HL-60/S4 treated with phorbol 12-myristate 13-acetate at 8.2 ng/mL for 4 days and 3 days (cell line): ENCODE measurements at regions not wholly inside any gene's neighbourhood (a gene's known extent, or its start where the extent isn't known, plus 50 kb on each side); places are given as distances from the start of the nearest gene placed in this dataset.

Experiments used
- in situ Hi-C: fragments of 300-500 bp; cut with MboI; formaldehyde crosslinking; loops from 2 replicates; pipeline ENCODE4 v1.15.0; 2022; ENCODE audit warnings: low sequenced_read_pairs

- in situ Hi-C loops: loop anchor here (25.0 kb wide), 1 partner anchor 294 kb away; the partner anchor contains the start of gene ZFP36L2
Measured at GRCh38 chr2:42942990-42943493, 150.7 kb upstream of the HAAO start.

- in situ Hi-C loops: loop anchor here (25.0 kb wide), 1 partner anchor 295 kb away; the partner anchor contains the start of gene ZFP36L2
Measured at GRCh38 chr2:42942214-42942989, 150.0 kb upstream of the HAAO start.

GRCh38 chr2:42941633-42942176, 149.3 kb upstream of the HAAO start:
- in situ Hi-C loops: loop anchor here (25.0 kb wide), 1 partner anchor 296 kb away; the partner anchor contains the start of gene ZFP36L2

GRCh38 chr2:42939411-42940206, 147.2 kb upstream of the HAAO start:
- in situ Hi-C loops: loop anchor here (25.0 kb wide), 1 partner anchor 298 kb away; the partner anchor contains the start of gene ZFP36L2

GRCh38 chr2:42938671-42939370, 146.4 kb upstream of the HAAO start:
- in situ Hi-C loops: loop anchor here (25.0 kb wide), 1 partner anchor 298 kb away; the partner anchor contains the start of gene ZFP36L2

GRCh38 chr2:42937171-42937875, 144.9 kb upstream of the HAAO start:
- in situ Hi-C loops: loop anchor here (25.0 kb wide), 1 partner anchor 300 kb away; the partner anchor contains the start of gene ZFP36L2

- in situ Hi-C loops: loop anchor here (25.0 kb wide), 1 partner anchor 301 kb away; the partner anchor contains the start of gene ZFP36L2
Measured at GRCh38 chr2:42935692-42936671, 143.6 kb upstream of the HAAO start.

GRCh38 chr2:42934580-42935186, 142.3 kb upstream of the HAAO start:
- in situ Hi-C loops: loop anchor here (25.0 kb wide), 1 partner anchor 303 kb away; the partner anchor contains the start of gene ZFP36L2

GRCh38 chr2:42933824-42934254, 141.5 kb upstream of the HAAO start:
- in situ Hi-C loops: loop anchor here (25.0 kb wide), 1 partner anchor 303 kb away; the partner anchor contains the start of gene ZFP36L2

GRCh38 chr2:42932271-42933151, 140.1 kb upstream of the HAAO start:
- in situ Hi-C loops: loop anchor here (25.0 kb wide), 1 partner anchor 305 kb away; the partner anchor contains the start of gene ZFP36L2

- in situ Hi-C loops: loop anchor here (25.0 kb wide), 1 partner anchor 305 kb away; the partner anchor contains the start of gene ZFP36L2
Measured at GRCh38 chr2:42931818-42932195, 139.4 kb upstream of the HAAO start.

GRCh38 chr2:42931146-42931817, 138.9 kb upstream of the HAAO start:
- in situ Hi-C loops: loop anchor here (25.0 kb wide), 1 partner anchor 306 kb away; the partner anchor contains the start of gene ZFP36L2

- in situ Hi-C loops: loop anchor here (25.0 kb wide), 1 partner anchor 307 kb away; the partner anchor contains the start of gene ZFP36L2
Measured at GRCh38 chr2:42930025-42930581, 137.7 kb upstream of the HAAO start.

- in situ Hi-C loops: loop anchor here (25.0 kb wide), 1 partner anchor 308 kb away; the partner anchor contains the start of gene ZFP36L2
Measured at GRCh38 chr2:42929546-42930024, 137.2 kb upstream of the HAAO start.
